B cell (primary cell): ENCODE measurements at regions not wholly inside any gene's neighbourhood (a gene's known extent, or its start where the extent isn't known, plus 50 kb on each side); places are given as distances from the start of the nearest gene placed in this dataset.

Experiments used
- ATAC-seq: fragments of 200-7000 bp; cut with Tn5 transposase; one replicate; pipeline ENCODE4 v1.10.0; 2021; ENCODE audit warnings: low read depth, mild to moderate bottlenecking, moderate number of reproducible peaks, moderate library complexity
- CTCF ChIA-PET: fragments of 350-600 bp; sonication (Branson Sonifier 250); formaldehyde crosslinking; loops from one replicate; lab custom pipeline; 2021; ENCODE audit warnings: antibody characterized with exemption, inconsistent platforms; lab: Charles Lee
- POLR2A ChIA-PET: fragments of 350-600 bp; sonication (Branson Sonifier 250); formaldehyde crosslinking; loops from one replicate; lab custom pipeline; 2021; ENCODE audit warnings: antibody characterized with exemption; lab: Charles Lee
- DNase-seq: peaks from one replicate; pipeline ENCODE4 v3.0.0; 2013
- H2AFZ ChIP-seq: 2 replicates; pipeline ENCODE4 v1.6.1; 2012; ENCODE audit warnings: mild to moderate bottlenecking, low read depth, low read length; ENCODE audit not compliant: insufficient read depth, poor library complexity, severe bottlenecking
- H3K27ac ChIP-seq, 2 donors: 1 replicate in 1 of 2; 2 replicates in 1 of 2; pipeline ENCODE4 v1.5.1; 2012 to 2013; ENCODE audit warnings: low read length in 2 of 2, mild to moderate bottlenecking in 2 of 2, moderate library complexity in 1 of 2
- H3K27me3 ChIP-seq, 4 experiments: fragments of 200-600 bp in 1 of 4; sonication (generic) in 1 of 4; replicated peaks in 1 of 4; 1 replicate in 2 of 4; 2 replicates in 2 of 4; pipeline versions ENCODE4 v1.6.1 to v1.7.0; 2013 to 2016; ENCODE audit warnings: low read length in 3 of 4, mild to moderate bottlenecking in 2 of 4, mixed read lengths in 1 of 4, moderate library complexity in 1 of 4; ENCODE audit not compliant: insufficient read depth in 4 of 4, control insufficient read depth in 3 of 4; ENCODE audit errors: control extremely low read depth in 1 of 4
- H3K36me3 ChIP-seq, 2 experiments: replicated peaks in 1 of 2; 1 replicate in 1 of 2; 2 replicates in 1 of 2; pipeline versions ENCODE4 v1.6.1 to v1.7.1; 2013; ENCODE audit warnings: low read length in 1 of 2; ENCODE audit not compliant: insufficient read depth in 2 of 2, control insufficient read depth in 1 of 2; ENCODE audit errors: control extremely low read depth in 1 of 2, extremely low read depth in 1 of 2
- H3K4me1 ChIP-seq, 2 donors: fragments of 200-600 bp in 1 of 2; sonication (generic) in 1 of 2; 1 replicate in 1 of 2; 2 replicates in 1 of 2; pipeline versions ENCODE4 v1.5.1 to v1.6.1; 2013 to 2017; ENCODE audit warnings: low read length in 2 of 2; ENCODE audit not compliant: control insufficient read depth in 2 of 2, insufficient read depth in 2 of 2
- H3K4me2 ChIP-seq: replicated peaks from 2 replicates; pipeline ENCODE3; 2012; ENCODE audit warnings: mild to moderate bottlenecking, low read depth, low read length; ENCODE audit not compliant: poor library complexity, severe bottlenecking
- H3K4me3 ChIP-seq, 5 experiments: fragments of 200-600 bp in 1 of 5; sonication (generic) in 1 of 5; 1 replicate in 3 of 5; 2 replicates in 2 of 5; pipeline versions ENCODE4 v1.5.1 to v1.7.0; 2011 to 2016; ENCODE audit warnings: low read length in 4 of 5, mild to moderate bottlenecking in 4 of 5, low read depth in 2 of 5, control low read depth in 1 of 5, moderate library complexity in 1 of 5; ENCODE audit not compliant: insufficient read depth in 1 of 5; ENCODE audit errors: control extremely low read depth in 1 of 5, extremely low read depth in 1 of 5
- H3K79me2 ChIP-seq: fragments of 200-600 bp; sonication (generic); one replicate; pipeline ENCODE4 v1.6.0; 2016; ENCODE audit warnings: low read length; ENCODE audit not compliant: control insufficient read depth, insufficient read depth
- H3K9ac ChIP-seq: fragments of 200-600 bp; sonication (generic); 2 replicates; pipeline ENCODE4 v1.6.1; 2017; ENCODE audit warnings: mild to moderate bottlenecking, low read length, moderate library complexity
- H3K9me3 ChIP-seq, 3 donors: one replicate each; pipeline versions ENCODE4 v1.6.1 to v1.7.1; 2013; ENCODE audit warnings: low read length in 2 of 3; ENCODE audit not compliant: control insufficient read depth in 2 of 3, insufficient read depth in 1 of 3; ENCODE audit errors: control extremely low read depth in 1 of 3
- H4K20me1 ChIP-seq: 2 replicates; pipeline ENCODE4 v1.6.0; 2012; ENCODE audit warnings: mild to moderate bottlenecking, low read length; ENCODE audit not compliant: insufficient read depth, control insufficient read depth, poor library complexity, severe bottlenecking
- H3K27ac Mint-ChIP-seq: one replicate; pipeline ENCODE4 v1.8.0; 2021; ENCODE audit warnings: mixed read lengths
- H3K27me3 Mint-ChIP-seq: one replicate; pipeline ENCODE4 v1.8.0; 2021; ENCODE audit warnings: mixed read lengths
- H3K4me1 Mint-ChIP-seq: one replicate; pipeline ENCODE4 v1.8.0; 2021; ENCODE audit warnings: mixed read lengths
- H3K4me3 Mint-ChIP-seq: one replicate; pipeline ENCODE4 v1.8.0; 2021; ENCODE audit warnings: mixed read lengths
- H3K9me3 Mint-ChIP-seq: one replicate; pipeline ENCODE4 v1.8.0; 2022; ENCODE audit warnings: mixed read lengths; ENCODE audit not compliant: insufficient read depth
- CTCF ChIP-seq: fragments of 200-600 bp; IDR thresholded peaks from one replicate; pipeline ENCODE4 v1.8.0; 2022; ENCODE audit warnings: antibody characterized with exemption, mild to moderate bottlenecking
- EZH2 ChIP-seq: IDR thresholded peaks from 2 replicates; pipeline ENCODE4 v1.6.1; 2012; ENCODE audit warnings: borderline replicate concordance, low read depth, mild to moderate bottlenecking, moderate library complexity, low read length; ENCODE audit not compliant: insufficient read depth, poor library complexity, severe bottlenecking
- WGBS: methylation state at CpG from one replicate; pipeline ENCODE4 v1.1.5; 2013; ENCODE audit warnings: missing lambda C conversion rate; ENCODE audit not compliant: insufficient coverage; 5-methylcytosine and 5-hydroxymethylcytosine counted together
- intact Hi-C: fragments of 100-400 bp; cut with micrococcal nuclease; formaldehyde crosslinking; loops from one replicate; pipeline ENCODE4 v1.10.0; 2022

GRCh38 chr6:6738108-6738507 is 149.6 kb downstream of the LY86 start:
- H3K9me3 Mint-ChIP-seq, result no peaks in the 10 kb centered on the region

More at GRCh38 chr6:6738108-6738507, 149.6 kb downstream of the LY86 start:
- no peak for DNase-seq
- Histone ChIP-seq H3K4me3 (no peak overlapping the region), H3K9ac (no peak overlapping the region), H3K9me3 (no peaks in the 10 kb centered on the region), H3K36me3 (no peaks in the 10 kb centered on the region), H4K20me1 (no peaks in the 10 kb centered on the region), H3K27ac (no peak overlapping the region), H2AFZ (no peak overlapping the region), H3K27me3 (peaks cover 0 to 24% (median 5%) of the 10 kb centered on the region in 4 experiments), H3K79me2 (no peaks in the 10 kb centered on the region), H3K4me1 (no peaks in the 10 kb centered on the region), H3K4me2 (no peak overlapping the region)
- CTCF ChIA-PET, result no interaction called here
- no peak overlapping the region for H3K4me3 Mint-ChIP-seq
- intact Hi-C loops, result no loop called here
- WGBS, result 87% methylated on average over 2 of the region's 2 CpGs
- no peak overlapping the region for H3K27ac Mint-ChIP-seq
- no peak for TF ChIP-seq EZH2
- TF ChIP-seq CTCF, result no peak
- H3K4me1 Mint-ChIP-seq, result no peaks in the 10 kb centered on the region
- POLR2A ChIA-PET, result no interaction called here
- H3K27me3 Mint-ChIP-seq, result peaks cover 47% of the 10 kb centered on the region
- no peak for ATAC-seq
